Prostate gland (tissue), 2 donors: ENCODE measurements at regions not wholly inside any gene's neighbourhood (a gene's known extent, or its start where the extent isn't known, plus 50 kb on each side); places are given as distances from the start of the nearest gene placed in this dataset.

Experiments used
- POLR2AphosphoS5 ChIP-seq: sonication (generic); formaldehyde crosslinking; IDR thresholded peaks from one replicate; pipeline ENCODE4 v1.6.1; 2017; ENCODE audit warnings: antibody characterized with exemption
- TF ChIP-seq, protein P1 (sequence below), 4 experiments: fragments of 200-600 bp in 2 of 4; fragments of 450-650 bp in 2 of 4; sonication (generic) in 2 of 4; IDR thresholded peaks; 1 replicate in 3 of 4; 2 replicates in 1 of 4; pipeline ENCODE4 v1.5.1; 2016 to 2019; ENCODE audit warnings: antibody characterized with exemption in 4 of 4, mild to moderate bottlenecking in 2 of 4, moderate library complexity in 2 of 4

- TF ChIP-seq, protein P1, sequence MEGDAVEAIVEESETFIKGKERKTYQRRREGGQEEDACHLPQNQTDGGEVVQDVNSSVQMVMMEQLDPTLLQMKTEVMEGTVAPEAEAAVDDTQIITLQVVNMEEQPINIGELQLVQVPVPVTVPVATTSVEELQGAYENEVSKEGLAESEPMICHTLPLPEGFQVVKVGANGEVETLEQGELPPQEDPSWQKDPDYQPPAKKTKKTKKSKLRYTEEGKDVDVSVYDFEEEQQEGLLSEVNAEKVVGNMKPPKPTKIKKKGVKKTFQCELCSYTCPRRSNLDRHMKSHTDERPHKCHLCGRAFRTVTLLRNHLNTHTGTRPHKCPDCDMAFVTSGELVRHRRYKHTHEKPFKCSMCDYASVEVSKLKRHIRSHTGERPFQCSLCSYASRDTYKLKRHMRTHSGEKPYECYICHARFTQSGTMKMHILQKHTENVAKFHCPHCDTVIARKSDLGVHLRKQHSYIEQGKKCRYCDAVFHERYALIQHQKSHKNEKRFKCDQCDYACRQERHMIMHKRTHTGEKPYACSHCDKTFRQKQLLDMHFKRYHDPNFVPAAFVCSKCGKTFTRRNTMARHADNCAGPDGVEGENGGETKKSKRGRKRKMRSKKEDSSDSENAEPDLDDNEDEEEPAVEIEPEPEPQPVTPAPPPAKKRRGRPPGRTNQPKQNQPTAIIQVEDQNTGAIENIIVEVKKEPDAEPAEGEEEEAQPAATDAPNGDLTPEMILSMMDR (IDR thresholded peaks at IDR 0.05): no peak
- peak; percentile 99 for TF ChIP-seq POLR2AphosphoS5
Observed at GRCh38 chr6:90369024-90369519, 72.4 kb upstream of the BACH2 start.
